ENCODE measurements at regions not wholly inside any gene's neighbourhood (a gene's known extent, or its start where the extent isn't known, plus 50 kb on each side); places are given as distances from the start of the nearest gene placed in this dataset.

GRCh38 chr9:113677057-113677456, 199.1 kb upstream of the ZNF618 start:
- no peak overlapping the region for H3K4me2 ChIP-seq (ENCODE audit: low read length)
- H3K27me3 ChIP-seq (ENCODE audit: insufficient read depth, low read depth, low read length), result no peaks in the 10 kb centered on the region
- H3K4me3 ChIP-seq (ENCODE audit: low read length), result no peak overlapping the region
- H3K79me2 ChIP-seq (replicated peaks; ENCODE audit: insufficient read depth, low read length), result no peaks in the 10 kb centered on the region
- H2AFZ ChIP-seq (ENCODE audit: low read depth, low read length), result no peak overlapping the region
- H4K20me1 ChIP-seq (ENCODE audit: insufficient read depth), result no peaks in the 10 kb centered on the region
- H3F3A ChIP-seq (ENCODE audit: insufficient read depth, low read length, poor library complexity, severe bottlenecking), result no peaks in the 10 kb centered on the region
- H3K9me3 ChIP-seq (ENCODE audit: low read length), result no peaks in the 10 kb centered on the region
- H3K36me3 ChIP-seq (ENCODE audit: insufficient read depth, low read length), result no peaks in the 10 kb centered on the region
- no peaks in the 10 kb centered on the region for H3K9me2 ChIP-seq (ENCODE audit: insufficient read depth, low read length)
- TF ChIP-seq POLR2AphosphoS5 (IDR thresholded peaks at IDR 0.05) (no peak), RAD21 (conservative IDR thresholded peaks at IDR 0.05) (no peak), CTCF (IDR thresholded peaks at IDR 0.05; ENCODE audit: poor library complexity, severe bottlenecking) (no peak), EP300 (conservative IDR thresholded peaks at IDR 0.05; ENCODE audit: poor library complexity, severe bottlenecking) (no peak), MXI1 (conservative IDR thresholded peaks at IDR 0.05; ENCODE audit: poor library complexity, severe bottlenecking) (no peak), TAF1 (IDR thresholded peaks at IDR 0.05; ENCODE audit: low read depth) (no peak), EZH2 (IDR thresholded peaks at IDR 0.05; ENCODE audit: borderline replicate concordance, insufficient read depth, low read length, poor library complexity, severe bottlenecking) (no peak), SMC3 (conservative IDR thresholded peaks at IDR 0.05; ENCODE audit: poor library complexity) (no peak)
- TF ChIP-seq, protein P1, sequence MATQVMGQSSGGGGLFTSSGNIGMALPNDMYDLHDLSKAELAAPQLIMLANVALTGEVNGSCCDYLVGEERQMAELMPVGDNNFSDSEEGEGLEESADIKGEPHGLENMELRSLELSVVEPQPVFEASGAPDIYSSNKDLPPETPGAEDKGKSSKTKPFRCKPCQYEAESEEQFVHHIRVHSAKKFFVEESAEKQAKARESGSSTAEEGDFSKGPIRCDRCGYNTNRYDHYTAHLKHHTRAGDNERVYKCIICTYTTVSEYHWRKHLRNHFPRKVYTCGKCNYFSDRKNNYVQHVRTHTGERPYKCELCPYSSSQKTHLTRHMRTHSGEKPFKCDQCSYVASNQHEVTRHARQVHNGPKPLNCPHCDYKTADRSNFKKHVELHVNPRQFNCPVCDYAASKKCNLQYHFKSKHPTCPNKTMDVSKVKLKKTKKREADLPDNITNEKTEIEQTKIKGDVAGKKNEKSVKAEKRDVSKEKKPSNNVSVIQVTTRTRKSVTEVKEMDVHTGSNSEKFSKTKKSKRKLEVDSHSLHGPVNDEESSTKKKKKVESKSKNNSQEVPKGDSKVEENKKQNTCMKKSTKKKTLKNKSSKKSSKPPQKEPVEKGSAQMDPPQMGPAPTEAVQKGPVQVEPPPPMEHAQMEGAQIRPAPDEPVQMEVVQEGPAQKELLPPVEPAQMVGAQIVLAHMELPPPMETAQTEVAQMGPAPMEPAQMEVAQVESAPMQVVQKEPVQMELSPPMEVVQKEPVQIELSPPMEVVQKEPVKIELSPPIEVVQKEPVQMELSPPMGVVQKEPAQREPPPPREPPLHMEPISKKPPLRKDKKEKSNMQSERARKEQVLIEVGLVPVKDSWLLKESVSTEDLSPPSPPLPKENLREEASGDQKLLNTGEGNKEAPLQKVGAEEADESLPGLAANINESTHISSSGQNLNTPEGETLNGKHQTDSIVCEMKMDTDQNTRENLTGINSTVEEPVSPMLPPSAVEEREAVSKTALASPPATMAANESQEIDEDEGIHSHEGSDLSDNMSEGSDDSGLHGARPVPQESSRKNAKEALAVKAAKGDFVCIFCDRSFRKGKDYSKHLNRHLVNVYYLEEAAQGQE (IDR thresholded peaks at IDR 0.05; ENCODE audit: borderline replicate concordance), result no peak
- no peak overlapping the region for H3K9ac ChIP-seq (ENCODE audit: low read length)
- no peak overlapping the region for H3K27ac ChIP-seq (ENCODE audit: low read length)

DNA sequence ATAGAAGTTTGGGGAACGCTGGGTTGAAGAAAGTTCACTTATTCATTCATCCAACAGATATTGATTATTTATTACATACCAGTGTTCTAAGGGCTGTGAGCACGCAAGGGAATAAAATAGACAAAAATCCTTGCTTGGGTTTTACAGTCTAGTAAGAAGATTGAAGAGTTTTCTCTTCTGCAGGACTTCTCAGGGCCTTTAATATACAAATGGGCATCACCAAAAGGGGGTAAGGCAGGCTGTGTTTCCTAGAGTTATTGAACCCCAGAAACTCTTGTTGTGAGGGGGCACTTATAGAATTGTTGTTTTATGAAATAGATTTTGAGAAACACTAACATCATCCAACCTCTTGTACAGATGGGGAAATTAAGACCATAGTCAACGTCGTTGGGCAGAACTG, 198.5 kb upstream of the ZNF618 start:
- Histone ChIP-seq H3K9ac (ENCODE audit: low read length) (no peak overlapping the region), H3K79me2 (replicated peaks; ENCODE audit: insufficient read depth, low read length) (no peaks in the 10 kb centered on the region), H3K4me3 (ENCODE audit: low read length) (no peak overlapping the region), H3K9me3 (ENCODE audit: low read length) (no peaks in the 10 kb centered on the region), H3K4me2 (ENCODE audit: low read length) (no peak overlapping the region), H3K27me3 (ENCODE audit: insufficient read depth, low read depth, low read length) (no peaks in the 10 kb centered on the region), H2AFZ (ENCODE audit: low read depth, low read length) (no peak overlapping the region), H3K27ac (ENCODE audit: low read length) (no peak overlapping the region), H3K9me2 (ENCODE audit: insufficient read depth, low read length) (no peaks in the 10 kb centered on the region), H3K36me3 (ENCODE audit: insufficient read depth, low read length) (no peaks in the 10 kb centered on the region), H3F3A (ENCODE audit: insufficient read depth, low read length, poor library complexity, severe bottlenecking) (no peaks in the 10 kb centered on the region), H4K20me1 (ENCODE audit: insufficient read depth) (no peaks in the 10 kb centered on the region)
- TF ChIP-seq RAD21 (conservative IDR thresholded peaks at IDR 0.05) (no peak), TAF1 (IDR thresholded peaks at IDR 0.05; ENCODE audit: low read depth) (no peak), EZH2 (IDR thresholded peaks at IDR 0.05; ENCODE audit: borderline replicate concordance, insufficient read depth, low read length, poor library complexity, severe bottlenecking) (no peak), SMC3 (conservative IDR thresholded peaks at IDR 0.05; ENCODE audit: poor library complexity) (no peak), MXI1 (conservative IDR thresholded peaks at IDR 0.05; ENCODE audit: poor library complexity, severe bottlenecking) (no peak), CTCF (IDR thresholded peaks at IDR 0.05; ENCODE audit: poor library complexity, severe bottlenecking) (no peak), POLR2AphosphoS5 (IDR thresholded peaks at IDR 0.05) (no peak), EP300 (conservative IDR thresholded peaks at IDR 0.05; ENCODE audit: poor library complexity, severe bottlenecking) (no peak)
- TF ChIP-seq, protein P1 (IDR thresholded peaks at IDR 0.05; ENCODE audit: borderline replicate concordance), result no peak

Data from neural cell (in vitro differentiated cells).